HCEC 1CT (cell line): ENCODE measurements at regions not wholly inside any gene's neighbourhood (a gene's known extent, or its start where the extent isn't known, plus 50 kb on each side); places are given as distances from the start of the nearest gene placed in this dataset.

Experiments
- DNase-seq: peaks from one replicate; pipeline ENCODE4 v3.0.0-alpha.2; 2017

- DNase-seq, result no peak
Observed at GRCh38 chr14:84792722-84793410, 737.1 kb upstream of the FLRT2 start.

- DNase-seq, result no peak
Observed at GRCh38 chr14:84797326-84797725, 732.6 kb upstream of the FLRT2 start.

- DNase-seq, result no peak
Observed at GRCh38 chr14:84804468-84804867, 725.5 kb upstream of the FLRT2 start.

- no peak for DNase-seq
Observed at GRCh38 chr14:84804895-84805294, 725.0 kb upstream of the FLRT2 start.

GRCh38 chr14:84806181-84806580 is 723.8 kb upstream of the FLRT2 start:
- DNase-seq, result no peak

GRCh38 chr14:84806622-84807021 is 723.3 kb upstream of the FLRT2 start:
- peak; percentile 1 for DNase-seq

GRCh38 chr14:84807673-84808072 is 722.3 kb upstream of the FLRT2 start:
- no peak for DNase-seq

- no peak for DNase-seq
Observed at GRCh38 chr14:84809158-84809557, 720.8 kb upstream of the FLRT2 start.

- DNase-seq, result no peak
Observed at GRCh38 chr14:84814391-84814790, 715.6 kb upstream of the FLRT2 start.

GRCh38 chr14:84819528-84819927 is 710.4 kb upstream of the FLRT2 start:
- no peak for DNase-seq

GRCh38 chr14:84825481-84826251 is 704.3 kb upstream of the FLRT2 start:
- DNase-seq, result peak; percentile 74

GRCh38 chr14:84826294-84826693 is 703.6 kb upstream of the FLRT2 start:
- no peak for DNase-seq

- DNase-seq, result no peak
Observed at GRCh38 chr14:84850595-84850994, 679.3 kb upstream of the FLRT2 start.

- DNase-seq, result no peak
Observed at GRCh38 chr14:84856751-84857534, 673.0 kb upstream of the FLRT2 start.

- no peak for DNase-seq
Observed at GRCh38 chr14:84857571-84857970, 672.4 kb upstream of the FLRT2 start.

- no peak for DNase-seq
Observed at GRCh38 chr14:84859116-84859515, 670.8 kb upstream of the FLRT2 start.

- no peak for DNase-seq
Observed at GRCh38 chr14:84864548-84865271, 665.2 kb upstream of the FLRT2 start.

GRCh38 chr14:84871734-84872133 is 658.2 kb upstream of the FLRT2 start:
- no peak for DNase-seq

GRCh38 chr14:84874436-84874835 is 655.5 kb upstream of the FLRT2 start:
- DNase-seq, result no peak

GRCh38 chr14:84877061-84877460 is 652.9 kb upstream of the FLRT2 start:
- no peak for DNase-seq

GRCh38 chr14:84882830-84883229 is 647.1 kb upstream of the FLRT2 start:
- no peak for DNase-seq

- DNase-seq, result no peak
Observed at GRCh38 chr14:84885061-84885460, 644.9 kb upstream of the FLRT2 start.

GRCh38 chr14:84891404-84891803 is 638.5 kb upstream of the FLRT2 start:
- DNase-seq, result peak; percentile 23
